HAP-1 (cell line): ENCODE measurements at regions not wholly inside any gene's neighbourhood (a gene's known extent, or its start where the extent isn't known, plus 50 kb on each side); places are given as distances from the start of the nearest gene placed in this dataset.

Source experiments
- DNase-seq, 2 experiments: peaks; one replicate each; pipeline ENCODE4 v3.0.0-alpha.2; 2016 to 2020; ENCODE audit warnings: low spot score in 2 of 2
- H3K27me3 ChIP-seq: fragments of 250-450 bp; sonication (Bioruptor Pico); 2 replicates; pipeline ENCODE4 v1.5.1; 2020; ENCODE audit warnings: low read depth, mild to moderate bottlenecking, moderate library complexity
- H3K36me3 ChIP-seq: fragments of 250-450 bp; sonication (Bioruptor Pico); replicated peaks from 2 replicates; pipeline ENCODE4 v1.5.1; 2020; ENCODE audit warnings: mild to moderate bottlenecking
- H3K4me1 ChIP-seq: fragments of 250-450 bp; sonication (Bioruptor Pico); 2 replicates; pipeline ENCODE4 v1.5.1; 2020; ENCODE audit warnings: mild to moderate bottlenecking
- H3K4me3 ChIP-seq: fragments of 250-450 bp; sonication (Bioruptor Pico); 2 replicates; pipeline ENCODE4 v1.5.1; 2020; ENCODE audit warnings: mild to moderate bottlenecking, moderate library complexity
- H3K9me3 ChIP-seq: fragments of 250-450 bp; sonication (Bioruptor Pico); 2 replicates; pipeline ENCODE4 v1.5.1; 2020; ENCODE audit warnings: mild to moderate bottlenecking, moderate library complexity
- in situ Hi-C: fragments of 300-500 bp; cut with MboI; formaldehyde crosslinking; loops from 3 replicates; pipeline ENCODE4 v1.14.3; 2020; ENCODE audit warnings: low sequenced_read_pairs, inconsistent platforms, mixed read lengths

- no peaks in the 10 kb centered on the region for H3K9me3 ChIP-seq
- no peaks in the 10 kb centered on the region for H3K4me1 ChIP-seq
- no peaks in the 10 kb centered on the region for H3K36me3 ChIP-seq
- in situ Hi-C loops, result no loop called here
- no peak for DNase-seq
- no peaks in the 10 kb centered on the region for H3K27me3 ChIP-seq
- H3K4me3 ChIP-seq, result no peak overlapping the region
Observed at GRCh38 chr9:86733929-86734328, 213.4 kb downstream of the GAS1 start.

GRCh38 chr9:86732514-86733171 lies 214.7 kb downstream of the GAS1 start:
- Histone ChIP-seq H3K4me1 (no peaks in the 10 kb centered on the region), H3K4me3 (no peak overlapping the region), H3K9me3 (no peaks in the 10 kb centered on the region), H3K36me3 (no peaks in the 10 kb centered on the region), H3K27me3 (no peaks in the 10 kb centered on the region)
- in situ Hi-C loops, result no loop called here
- no peak for DNase-seq

DNA sequence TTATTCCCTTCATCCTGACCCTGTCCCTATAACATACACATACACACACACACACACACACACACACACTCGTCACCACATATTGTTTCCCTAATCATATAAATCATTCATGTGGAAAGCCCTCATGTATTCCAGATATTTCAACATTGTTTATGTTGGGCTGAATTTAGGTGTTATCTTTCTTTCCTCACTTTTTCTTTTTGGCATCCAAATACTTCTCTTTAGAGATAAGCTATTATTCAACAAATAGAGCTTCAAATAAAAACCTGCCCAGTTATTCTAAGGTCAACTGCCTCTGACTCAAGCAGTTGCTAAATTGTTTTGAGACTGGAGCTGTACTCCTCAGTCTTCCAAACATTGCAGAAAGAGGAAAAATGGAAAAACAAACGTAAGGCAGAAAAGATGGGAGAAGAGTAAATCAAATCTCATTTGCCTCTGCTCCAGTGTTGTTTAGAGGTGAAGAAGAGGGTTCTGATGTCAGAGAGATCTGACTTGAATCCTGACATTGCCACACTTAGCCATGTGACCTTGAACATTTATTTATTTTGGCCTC lies 215.7 kb downstream of the GAS1 start:
- no peaks in the 10 kb centered on the region for H3K27me3 ChIP-seq
- no peaks in the 10 kb centered on the region for H3K36me3 ChIP-seq
- no peaks in the 10 kb centered on the region for H3K4me1 ChIP-seq
- H3K9me3 ChIP-seq, result no peaks in the 10 kb centered on the region
- no peak for DNase-seq
- in situ Hi-C loops, result no loop called here
- H3K4me3 ChIP-seq, result no peak overlapping the region

GRCh38 chr9:86730163-86730928 lies 217.0 kb downstream of the GAS1 start:
- Histone ChIP-seq H3K36me3 (no peaks in the 10 kb centered on the region), H3K9me3 (no peaks in the 10 kb centered on the region)
- in situ Hi-C loops, result no loop called here

GRCh38 chr9:86724529-86724928 lies 222.8 kb downstream of the GAS1 start:
- Histone ChIP-seq H3K36me3 (no peaks in the 10 kb centered on the region), H3K4me1 (no peaks in the 10 kb centered on the region), H3K4me3 (no peak overlapping the region), H3K9me3 (no peaks in the 10 kb centered on the region), H3K27me3 (no peaks in the 10 kb centered on the region)
- in situ Hi-C loops, result no loop called here
- DNase-seq, result no peak

More at GRCh38 chr9:86730163-86730928, 217.0 kb downstream of the GAS1 start:
- H3K27me3 ChIP-seq, result no peaks in the 10 kb centered on the region
- no peaks in the 10 kb centered on the region for H3K4me1 ChIP-seq
- DNase-seq, result no peak
- no peak overlapping the region for H3K4me3 ChIP-seq

- no peaks in the 10 kb centered on the region for H3K9me3 ChIP-seq
- no peaks in the 10 kb centered on the region for H3K27me3 ChIP-seq
- in situ Hi-C loops, result no loop called here
- no peaks in the 10 kb centered on the region for H3K36me3 ChIP-seq
- no peaks in the 10 kb centered on the region for H3K4me1 ChIP-seq
- no peak overlapping the region for H3K4me3 ChIP-seq
- DNase-seq, result no peak
Observed at GRCh38 chr9:86723346-86723745, 224.0 kb downstream of the GAS1 start.

GRCh38 chr9:86722706-86723075 lies 224.6 kb downstream of the GAS1 start:
- H3K4me3 ChIP-seq, result no peak overlapping the region
- DNase-seq, result no peak
- no peaks in the 10 kb centered on the region for H3K36me3 ChIP-seq
- no peaks in the 10 kb centered on the region for H3K27me3 ChIP-seq
- no peaks in the 10 kb centered on the region for H3K9me3 ChIP-seq
- H3K4me1 ChIP-seq, result no peaks in the 10 kb centered on the region
- in situ Hi-C loops, result no loop called here

- Histone ChIP-seq H3K9me3 (no peaks in the 10 kb centered on the region), H3K36me3 (no peaks in the 10 kb centered on the region), H3K4me3 (no peak overlapping the region), H3K27me3 (no peaks in the 10 kb centered on the region), H3K4me1 (no peaks in the 10 kb centered on the region)
- no peak for DNase-seq
- in situ Hi-C loops, result no loop called here
Observed at GRCh38 chr9:86721843-86722705, 225.2 kb downstream of the GAS1 start.

GRCh38 chr9:86721226-86721781 lies 226.0 kb downstream of the GAS1 start:
- Histone ChIP-seq H3K36me3 (no peaks in the 10 kb centered on the region), H3K4me3 (no peak overlapping the region), H3K27me3 (no peaks in the 10 kb centered on the region), H3K4me1 (no peaks in the 10 kb centered on the region), H3K9me3 (no peaks in the 10 kb centered on the region)
- no peak for DNase-seq
- in situ Hi-C loops, result no loop called here

DNA sequence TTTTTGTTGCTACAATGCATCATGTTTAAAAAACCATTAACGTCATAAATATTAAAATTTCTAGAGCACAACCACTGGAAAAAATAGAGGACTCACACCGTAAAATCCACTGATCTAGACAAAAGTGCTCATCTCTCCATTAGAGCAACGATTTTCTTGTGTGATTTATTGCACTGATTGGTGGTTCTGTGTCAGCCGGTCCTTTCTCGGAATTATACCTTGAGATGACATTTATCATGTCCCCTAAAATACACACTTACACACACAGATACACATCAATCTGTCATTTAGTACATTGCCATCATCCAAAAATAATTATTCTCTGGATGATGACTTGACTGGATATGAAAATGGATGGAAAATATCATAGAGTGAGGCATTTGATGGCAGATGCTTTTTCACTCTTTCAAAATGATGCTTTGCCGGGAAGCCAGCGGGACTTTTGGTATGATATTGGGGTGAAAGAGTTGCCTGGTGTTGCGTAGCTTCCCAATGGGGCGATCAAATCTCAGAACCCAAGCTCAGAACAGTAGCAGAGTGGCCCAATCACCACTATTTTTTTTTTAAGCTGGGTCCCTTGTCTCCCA lies 226.6 kb downstream of the GAS1 start:
- Histone ChIP-seq H3K9me3 (no peaks in the 10 kb centered on the region), H3K36me3 (no peaks in the 10 kb centered on the region), H3K27me3 (no peaks in the 10 kb centered on the region), H3K4me3 (no peak overlapping the region), H3K4me1 (no peaks in the 10 kb centered on the region)
- DNase-seq, result no peak
- in situ Hi-C loops, result no loop called here

GRCh38 chr9:86718388-86719049 lies 228.8 kb downstream of the GAS1 start:
- in situ Hi-C loops, result no loop called here
- H3K4me1 ChIP-seq, result no peaks in the 10 kb centered on the region

DNA sequence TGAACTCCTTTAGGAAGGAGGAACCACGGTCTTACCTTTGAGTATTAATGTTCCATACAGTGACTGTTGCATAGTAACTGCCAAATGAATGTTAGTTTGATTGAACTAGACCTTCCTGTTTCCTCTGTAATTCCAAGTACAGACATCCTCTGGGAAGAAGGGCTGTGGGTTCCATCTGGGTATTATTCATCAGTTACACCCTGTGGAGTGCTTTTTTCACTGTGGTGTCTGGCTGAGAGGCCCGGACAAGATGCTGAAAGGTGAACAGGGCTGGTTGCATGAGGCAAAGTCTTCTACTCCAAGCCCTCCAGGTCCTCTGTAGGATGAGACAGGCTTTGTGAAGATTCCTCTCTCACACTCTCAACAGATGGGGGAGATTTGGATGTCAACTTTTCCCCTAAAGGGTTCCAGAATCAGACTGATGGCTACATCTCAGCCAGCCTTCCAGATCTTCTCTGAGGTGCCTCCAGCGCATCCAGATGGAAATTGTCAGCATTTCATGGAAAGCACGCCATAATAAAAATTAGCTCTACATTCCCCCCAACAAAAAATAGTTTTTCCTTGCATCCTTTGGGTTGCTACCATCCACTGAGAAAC lies 230.9 kb downstream of the GAS1 start:
- in situ Hi-C loops, result no loop called here
- Histone ChIP-seq H3K4me3 (no peak overlapping the region), H3K4me1 (no peaks in the 10 kb centered on the region), H3K27me3 (no peaks in the 10 kb centered on the region), H3K36me3 (no peaks in the 10 kb centered on the region), H3K9me3 (no peaks in the 10 kb centered on the region)
- no peak for DNase-seq

More at GRCh38 chr9:86718388-86719049, 228.8 kb downstream of the GAS1 start:
- Histone ChIP-seq H3K27me3 (no peaks in the 10 kb centered on the region), H3K36me3 (no peaks in the 10 kb centered on the region), H3K9me3 (no peaks in the 10 kb centered on the region), H3K4me3 (no peak overlapping the region)
- DNase-seq, result no peak
